Mesenchymal stem cell (in vitro differentiated cells and primary cell): ENCODE measurements at regions not wholly inside any gene's neighbourhood (a gene's known extent, or its start where the extent isn't known, plus 50 kb on each side); places are given as distances from the start of the nearest gene placed in this dataset.

ENCODE experiments used
- DNase-seq: peaks from one replicate; pipeline ENCODE4 v3.0.0-alpha.2; 2013
- H2AFZ ChIP-seq: one replicate; pipeline ENCODE4 v1.6.1; 2013; ENCODE audit warnings: low read depth, mild to moderate bottlenecking, control low read depth, inconsistent platforms, low read length, moderate library complexity
- H2AK5ac ChIP-seq: 2 replicates; pipeline ENCODE4 v1.6.1; 2013; ENCODE audit warnings: low read length, moderate library complexity, mild to moderate bottlenecking, inconsistent platforms; ENCODE audit not compliant: severe bottlenecking
- H2BK120ac ChIP-seq: one replicate; pipeline ENCODE4 v1.6.1; 2013; ENCODE audit warnings: low read depth, mild to moderate bottlenecking, inconsistent platforms, low read length, moderate library complexity
- H2BK12ac ChIP-seq, 2 experiments: one replicate each; pipeline ENCODE4 v1.6.1; 2013; ENCODE audit warnings: inconsistent platforms in 2 of 2, low read length in 2 of 2, mild to moderate bottlenecking in 2 of 2, moderate library complexity in 2 of 2, control low read depth in 1 of 2
- H2BK15ac ChIP-seq: one replicate; pipeline ENCODE4 v1.6.1; 2013; ENCODE audit warnings: mild to moderate bottlenecking, low read depth, inconsistent platforms; ENCODE audit not compliant: poor library complexity, severe bottlenecking
- H2BK5ac ChIP-seq: 2 replicates; pipeline ENCODE4 v1.6.1; 2013; ENCODE audit warnings: low read depth, mild to moderate bottlenecking, low read length, control low read depth, inconsistent platforms; ENCODE audit not compliant: poor library complexity, severe bottlenecking
- H3K14ac ChIP-seq, 2 experiments: one replicate each; pipeline ENCODE4 v1.6.1; 2013; ENCODE audit warnings: inconsistent platforms in 2 of 2, low read length in 2 of 2, control low read depth in 1 of 2, mild to moderate bottlenecking in 1 of 2, moderate library complexity in 1 of 2
- H3K18ac ChIP-seq, 2 experiments: one replicate each; pipeline ENCODE4 v1.6.1; 2013; ENCODE audit warnings: inconsistent platforms in 2 of 2, low read length in 2 of 2, control low read depth in 1 of 2, low read depth in 1 of 2, mild to moderate bottlenecking in 1 of 2
- H3K23ac ChIP-seq, 2 experiments: one replicate each; pipeline ENCODE4 v1.6.1; 2013; ENCODE audit warnings: inconsistent platforms in 2 of 2, low read length in 2 of 2, mild to moderate bottlenecking in 2 of 2, moderate library complexity in 2 of 2, control low read depth in 1 of 2
- H3K27ac ChIP-seq: 2 replicates; pipeline ENCODE4 v1.5.1; 2013; ENCODE audit warnings: mild to moderate bottlenecking, moderate library complexity, low read length, control low read depth, inconsistent platforms; ENCODE audit not compliant: poor library complexity, severe bottlenecking
- H3K27me3 ChIP-seq, 2 experiments: 2 replicates each; pipeline versions ENCODE4 v1.6.1 to v1.7.0; 2013; ENCODE audit warnings: low read length in 2 of 2, mild to moderate bottlenecking in 2 of 2, moderate library complexity in 2 of 2, control low read depth in 1 of 2, inconsistent platforms in 1 of 2; ENCODE audit not compliant: control insufficient read depth in 1 of 2, insufficient read depth in 1 of 2
- H3K36me3 ChIP-seq, 2 experiments: 2 replicates each; pipeline versions ENCODE4 v1.6.1 to v1.7.0; 2013; ENCODE audit warnings: low read length in 2 of 2, control low read depth in 1 of 2, inconsistent platforms in 1 of 2, low read depth in 1 of 2, mild to moderate bottlenecking in 1 of 2; ENCODE audit not compliant: insufficient read depth in 2 of 2, control insufficient read depth in 1 of 2
- H3K4ac ChIP-seq, 2 experiments: one replicate each; pipeline ENCODE4 v1.6.1; 2013; ENCODE audit warnings: inconsistent platforms in 2 of 2, low read length in 2 of 2, mild to moderate bottlenecking in 2 of 2, moderate library complexity in 2 of 2, control low read depth in 1 of 2, low read depth in 1 of 2
- H3K4me1 ChIP-seq: 2 replicates; pipeline ENCODE4 v1.6.1; 2013; ENCODE audit warnings: low read depth, low read length, control low read depth; ENCODE audit not compliant: control insufficient read depth, insufficient read depth
- H3K4me2 ChIP-seq: 2 replicates; pipeline ENCODE4 v1.6.1; 2013; ENCODE audit warnings: low read length, mild to moderate bottlenecking, inconsistent platforms; ENCODE audit not compliant: poor library complexity, severe bottlenecking
- H3K4me3 ChIP-seq, 2 experiments: 2 replicates each; pipeline versions ENCODE4 v1.5.1 to v1.7.0; 2013; ENCODE audit warnings: low read length in 2 of 2, mild to moderate bottlenecking in 2 of 2, control low read depth in 1 of 2, low read depth in 1 of 2; ENCODE audit not compliant: insufficient read depth in 1 of 2
- H3K79me1 ChIP-seq: replicated peaks from 2 replicates; pipeline ENCODE4 v1.6.1; 2013; ENCODE audit warnings: mild to moderate bottlenecking, control low read depth, low read length, inconsistent platforms; ENCODE audit not compliant: poor library complexity, severe bottlenecking
- H3K9ac ChIP-seq: 2 replicates; pipeline ENCODE4 v1.7.0; 2013; ENCODE audit warnings: mild to moderate bottlenecking, low read length, moderate library complexity
- H3K9me3 ChIP-seq: 2 replicates; pipeline ENCODE4 v1.7.0; 2013; ENCODE audit warnings: mild to moderate bottlenecking, low read length; ENCODE audit not compliant: control insufficient read depth
- H4K8ac ChIP-seq: one replicate; pipeline ENCODE4 v1.6.1; 2013; ENCODE audit warnings: inconsistent platforms, mild to moderate bottlenecking, low read length, moderate library complexity
- H4K91ac ChIP-seq: one replicate; pipeline ENCODE4 v1.6.1; 2013; ENCODE audit warnings: mild to moderate bottlenecking, low read length, inconsistent platforms
- WGBS: methylation state at CpG from one replicate; pipeline ENCODE4 v1.1.7; 2013; ENCODE audit warnings: mixed read lengths; 5-methylcytosine and 5-hydroxymethylcytosine counted together

GRCh38 chr2:75360945-75361344 is 161.6 kb upstream of the TACR1 start:
- H3K27ac ChIP-seq: no peak overlapping the region
- no peak overlapping the region for H2BK5ac ChIP-seq
- no peak overlapping the region for H3K9ac ChIP-seq
- no peak for DNase-seq
- no peak overlapping the region for H2BK12ac ChIP-seq
- no peak overlapping the region for H3K4ac ChIP-seq
- H2BK120ac ChIP-seq: no peak overlapping the region
- peaks cover 0 to under 1% of the 10 kb centered on the region in 2 experiments for H3K27me3 ChIP-seq
- no peak overlapping the region for H3K18ac ChIP-seq
- no peak overlapping the region for H3K4me2 ChIP-seq
- no peak overlapping the region for H3K23ac ChIP-seq
- H3K4me1 ChIP-seq: no peaks in the 10 kb centered on the region
- no peak overlapping the region for H2AK5ac ChIP-seq
- H2AFZ ChIP-seq: no peak overlapping the region
- H3K36me3 ChIP-seq: no peaks in the 10 kb centered on the region
- no peaks in the 10 kb centered on the region for H3K79me1 ChIP-seq
- H3K14ac ChIP-seq: no peak overlapping the region
- H4K8ac ChIP-seq: no peak overlapping the region
- H2BK15ac ChIP-seq: no peak overlapping the region
- no peak overlapping the region for H3K4me3 ChIP-seq
- WGBS: 67% methylated on average over 1 of the region's 1 CpG
- no peaks in the 10 kb centered on the region for H3K9me3 ChIP-seq
- no peak overlapping the region for H4K91ac ChIP-seq

- no peak overlapping the region for H3K4me3 ChIP-seq
- no peak overlapping the region for H4K8ac ChIP-seq
- no peaks in the 10 kb centered on the region for H3K9me3 ChIP-seq
- no peaks in the 10 kb centered on the region for H3K36me3 ChIP-seq
- H3K14ac ChIP-seq: no peak overlapping the region
- no peak overlapping the region for H3K27ac ChIP-seq
- no peak overlapping the region for H2AFZ ChIP-seq
- H2AK5ac ChIP-seq: no peak overlapping the region
- no peak overlapping the region for H4K91ac ChIP-seq
- H2BK5ac ChIP-seq: no peak overlapping the region
- no peak for DNase-seq
- no peaks in the 10 kb centered on the region for H3K4me1 ChIP-seq
- no peak overlapping the region for H3K18ac ChIP-seq
- no peaks in the 10 kb centered on the region for H3K79me1 ChIP-seq
- H2BK12ac ChIP-seq: no peak overlapping the region
- H2BK120ac ChIP-seq: no peak overlapping the region
- no peak overlapping the region for H3K4ac ChIP-seq
- 100% methylated on average over 2 of the region's 2 CpGs for WGBS
- H3K9ac ChIP-seq: no peak overlapping the region
- no peak overlapping the region for H2BK15ac ChIP-seq
- no peak overlapping the region for H3K4me2 ChIP-seq
- H3K27me3 ChIP-seq: peaks cover 0 to 10% of the 10 kb centered on the region in 2 experiments
- H3K23ac ChIP-seq: no peak overlapping the region
Measured at GRCh38 chr2:75356865-75357264, 157.5 kb upstream of the TACR1 start.

- Histone ChIP-seq H3K79me1 (no peaks in the 10 kb centered on the region), H3K36me3 (no peaks in the 10 kb centered on the region)
- no peak for DNase-seq
Measured at GRCh38 chr2:75353131-75353530, 153.8 kb upstream of the TACR1 start.

GRCh38 chr2:75348307-75348706 is 149.0 kb upstream of the TACR1 start:
- Histone ChIP-seq H3K36me3 (no peaks in the 10 kb centered on the region), H2AK5ac (no peak overlapping the region), H3K9ac (no peak overlapping the region), H2AFZ (no peak overlapping the region), H2BK15ac (no peak overlapping the region), H4K8ac (no peak overlapping the region), H3K27ac (no peak overlapping the region), H2BK120ac (no peak overlapping the region), H3K79me1 (no peaks in the 10 kb centered on the region), H3K23ac (no peak overlapping the region), H3K9me3 (no peaks in the 10 kb centered on the region), H3K27me3 (peaks cover 0 to 4% of the 10 kb centered on the region in 2 experiments), H3K4me1 (no peaks in the 10 kb centered on the region), H2BK12ac (no peak overlapping the region), H4K91ac (no peak overlapping the region), H3K18ac (no peak overlapping the region), H3K4ac (no peak overlapping the region), H3K4me3 (no peak overlapping the region), H3K4me2 (no peak overlapping the region), H3K14ac (no peak overlapping the region), H2BK5ac (no peak overlapping the region)
- no peak for DNase-seq
- WGBS: 85% methylated on average over 1 of the region's 1 CpG

More at GRCh38 chr2:75353131-75353530, 153.8 kb upstream of the TACR1 start:
- no peaks in the 10 kb centered on the region for H3K9me3 ChIP-seq
- no peak overlapping the region for H2AK5ac ChIP-seq
- H3K18ac ChIP-seq: no peak overlapping the region
- no peak overlapping the region for H3K23ac ChIP-seq
- no peak overlapping the region for H2AFZ ChIP-seq
- H4K8ac ChIP-seq: no peak overlapping the region
- no peak overlapping the region for H3K4me3 ChIP-seq
- no peak overlapping the region for H3K27ac ChIP-seq
- no peak overlapping the region for H2BK12ac ChIP-seq
- no peak overlapping the region for H3K9ac ChIP-seq
- H3K4me1 ChIP-seq: no peaks in the 10 kb centered on the region
- no peak overlapping the region for H3K14ac ChIP-seq
- no peak overlapping the region for H2BK15ac ChIP-seq
- H4K91ac ChIP-seq: no peak overlapping the region
- no peak overlapping the region for H3K4me2 ChIP-seq
- H2BK120ac ChIP-seq: no peak overlapping the region
- no peak overlapping the region for H3K4ac ChIP-seq
- no peak overlapping the region for H2BK5ac ChIP-seq
- peaks cover 0 to 10% of the 10 kb centered on the region in 2 experiments for H3K27me3 ChIP-seq
